HG03442 (cell line): ENCODE measurements at regions not wholly inside any gene's neighbourhood (a gene's known extent, or its start where the extent isn't known, plus 50 kb on each side); places are given as distances from the start of the nearest gene placed in this dataset.
"Not testable (repeated sequence)": the region's sequence is repeated elsewhere in the genome, so short reads cannot be mapped to it uniquely, and the experiment has no call there.

Source experiments
- ATAC-seq: cut with Tn5 transposase; IDR thresholded peaks from one replicate; pipeline ENCODE4 v1.9.1; 2021; ENCODE audit warnings: mild to moderate bottlenecking, moderate library complexity; ENCODE audit not compliant: unreplicated experiment

DNA sequence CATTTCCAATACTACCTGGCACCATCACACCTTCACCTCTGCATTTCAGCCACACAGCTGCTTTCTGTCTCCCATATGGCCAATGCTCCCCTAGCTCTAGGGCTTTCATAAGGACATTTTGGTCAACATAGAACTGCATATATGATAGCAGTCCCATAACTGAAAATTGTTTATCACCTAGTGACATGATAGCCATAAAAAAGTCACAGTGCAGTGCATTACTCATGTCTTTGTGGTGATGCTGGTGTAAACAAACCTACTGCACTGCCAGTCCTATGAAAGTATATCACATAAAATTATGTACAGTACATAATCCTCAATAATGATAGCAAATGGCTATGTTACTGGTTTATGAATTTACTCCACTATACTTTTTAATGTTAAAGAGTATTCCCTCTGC, 221.0 kb downstream of the NAF1 start:
- no peak for ATAC-seq

DNA sequence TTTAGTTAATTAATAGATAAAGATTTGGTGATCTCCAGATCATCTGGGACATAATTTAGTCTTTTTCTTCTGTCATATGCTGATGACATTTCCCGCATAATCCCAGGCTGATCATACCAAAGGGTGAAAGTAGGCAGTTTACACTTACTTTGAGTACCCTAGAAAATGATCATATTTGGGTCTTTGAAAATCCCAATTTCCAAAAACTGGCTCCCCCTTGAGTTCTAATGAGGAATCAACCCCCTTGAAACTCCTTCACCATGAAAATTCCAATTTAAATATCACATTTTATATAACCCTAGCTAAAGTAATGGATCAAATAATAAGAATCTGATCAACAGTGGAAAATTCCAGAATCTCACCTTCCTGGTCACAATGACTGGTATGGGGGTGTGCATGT, 223.4 kb downstream of the NAF1 start:
- ATAC-seq: no peak

DNA sequence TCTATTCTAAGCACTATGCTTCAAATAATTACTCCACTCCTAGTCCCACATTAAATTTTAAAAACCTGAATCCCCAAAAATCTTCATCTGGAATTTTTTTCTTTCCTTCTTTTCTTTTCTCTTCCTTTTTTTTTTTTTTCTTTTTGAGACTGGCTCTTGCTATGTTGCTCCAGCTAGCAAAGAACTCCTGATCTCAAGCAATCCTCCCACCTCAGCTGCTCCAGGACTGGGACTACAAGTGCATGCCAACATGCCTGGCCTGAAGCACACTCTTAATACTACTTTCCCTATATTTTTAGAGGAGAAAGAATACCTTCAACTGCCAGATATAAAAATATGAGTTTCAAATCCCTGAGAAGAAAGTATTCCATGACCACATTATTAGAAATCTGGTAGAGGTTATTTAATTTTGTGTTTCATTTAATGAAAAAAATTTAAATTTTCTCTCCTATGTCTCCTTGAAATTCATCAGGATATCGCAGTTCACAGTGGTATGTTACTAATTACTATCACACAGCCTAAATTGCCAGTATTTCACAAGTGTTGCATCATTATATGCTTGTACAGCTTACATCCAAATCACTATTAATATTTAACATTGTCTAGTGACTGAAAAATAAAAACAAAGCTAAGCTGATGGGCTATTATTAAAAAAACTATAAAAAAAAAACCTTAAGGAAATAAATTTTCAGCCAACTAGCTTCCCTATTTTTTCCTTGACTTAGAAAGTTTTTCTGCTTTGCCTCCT, 227.8 kb downstream of the NAF1 start:
- ATAC-seq: no peak

DNA sequence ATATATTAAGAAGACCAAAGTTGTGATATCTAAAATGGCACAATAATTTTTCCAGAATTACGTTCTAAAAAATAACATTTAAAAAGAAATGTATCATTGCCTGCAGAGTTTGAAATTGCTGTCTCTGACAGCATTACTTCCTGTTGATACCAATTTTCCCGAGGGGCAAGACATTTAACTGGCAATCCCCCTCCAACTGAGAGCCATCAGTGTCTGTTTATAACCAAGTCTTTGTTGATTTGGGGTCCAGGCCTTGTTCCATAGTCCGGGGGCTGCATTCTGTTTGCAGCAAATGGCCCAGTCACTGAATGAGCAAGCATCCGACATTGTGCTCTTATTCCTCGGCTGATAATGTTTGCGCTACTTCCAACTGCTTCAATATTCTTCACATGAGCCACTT, 231.5 kb downstream of the NAF1 start:
- no peak for ATAC-seq

DNA sequence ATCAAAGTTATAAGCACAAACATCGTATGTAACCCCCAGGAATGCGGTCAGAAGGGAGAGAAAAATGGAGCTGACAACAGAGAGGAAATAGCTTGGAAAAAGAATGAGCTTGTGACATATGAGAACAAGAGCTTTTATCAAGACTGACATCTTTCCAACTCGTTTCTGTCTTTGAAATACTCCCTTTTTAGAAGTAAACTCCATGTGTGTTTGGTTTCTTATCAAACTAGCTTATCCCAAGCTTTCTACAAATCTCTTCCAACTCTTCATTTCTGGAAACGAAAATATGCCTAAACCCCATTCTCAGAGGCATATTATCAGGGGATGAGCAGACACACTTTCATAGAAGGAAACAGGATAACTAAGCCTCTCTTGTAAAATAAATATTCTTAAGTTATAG, 235.4 kb downstream of the NAF1 start:
- ATAC-seq: no peak

DNA sequence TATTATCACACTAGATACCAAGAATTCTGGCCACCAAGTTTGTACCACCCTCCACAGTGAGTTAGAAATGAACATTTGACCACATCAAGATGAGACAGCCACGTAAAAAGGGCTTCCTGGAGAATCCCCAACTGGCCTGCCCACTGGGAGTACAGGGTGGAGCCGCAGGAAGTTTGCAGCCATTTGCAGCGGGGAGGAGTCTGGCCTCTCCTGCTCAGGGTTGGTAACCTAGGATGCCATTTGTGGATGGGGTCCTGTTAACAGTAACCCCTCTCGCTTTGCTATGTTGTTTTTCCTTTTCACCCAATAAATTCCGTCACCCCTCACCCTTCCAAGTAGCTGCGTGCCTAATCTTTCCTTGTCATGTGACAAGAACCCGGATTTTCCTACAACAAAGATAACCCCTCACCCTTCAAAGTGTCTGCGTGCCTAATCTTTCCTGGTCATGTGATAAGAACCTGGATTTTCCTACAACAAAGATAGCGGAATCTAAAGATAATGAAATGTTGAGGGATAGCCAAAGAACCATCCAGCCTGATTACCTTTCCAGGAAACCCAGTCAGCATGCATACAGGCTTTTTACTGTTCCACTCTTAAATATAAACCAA, 245.4 kb downstream of the NAF1 start:
- no peak for ATAC-seq

DNA sequence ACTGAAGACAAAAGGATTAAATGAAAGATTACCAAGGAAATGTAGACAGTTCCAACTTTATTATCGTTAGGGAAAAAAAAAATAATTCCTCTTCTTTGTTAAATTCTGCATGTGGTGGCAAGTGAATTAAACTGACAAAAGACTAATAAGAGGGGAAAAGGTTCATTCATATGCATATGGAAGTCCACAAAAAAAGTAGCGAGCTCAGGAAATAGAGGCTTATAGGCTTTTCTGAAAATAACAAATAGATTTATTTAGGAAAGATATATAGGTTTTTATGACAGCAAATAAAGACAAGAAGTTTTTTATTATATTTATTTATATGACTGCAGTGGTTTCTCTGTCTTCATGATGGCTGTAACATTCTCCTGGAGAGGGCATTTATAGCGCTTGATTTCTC, 246.0 kb downstream of the NAF1 start:
- no peak for ATAC-seq

DNA sequence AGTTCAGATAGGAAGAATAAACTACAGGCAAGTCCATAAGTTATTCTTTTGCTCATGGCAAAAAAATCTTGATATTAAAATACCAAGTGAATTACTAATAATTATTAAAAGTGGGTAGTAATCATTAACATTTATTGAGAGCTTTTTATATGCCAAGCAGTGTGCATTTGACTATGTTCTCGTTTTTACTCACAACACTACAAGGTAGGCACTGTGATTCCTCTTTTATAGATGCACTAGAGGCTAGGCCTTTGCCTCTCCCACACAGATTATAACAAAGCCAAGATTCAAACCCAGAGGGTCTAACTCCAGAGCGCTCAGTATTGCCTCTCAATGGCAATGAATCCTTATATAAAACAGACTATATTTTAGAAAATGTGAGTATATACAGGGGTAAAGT, 254.2 kb downstream of the NAF1 start:
- ATAC-seq: no peak

DNA sequence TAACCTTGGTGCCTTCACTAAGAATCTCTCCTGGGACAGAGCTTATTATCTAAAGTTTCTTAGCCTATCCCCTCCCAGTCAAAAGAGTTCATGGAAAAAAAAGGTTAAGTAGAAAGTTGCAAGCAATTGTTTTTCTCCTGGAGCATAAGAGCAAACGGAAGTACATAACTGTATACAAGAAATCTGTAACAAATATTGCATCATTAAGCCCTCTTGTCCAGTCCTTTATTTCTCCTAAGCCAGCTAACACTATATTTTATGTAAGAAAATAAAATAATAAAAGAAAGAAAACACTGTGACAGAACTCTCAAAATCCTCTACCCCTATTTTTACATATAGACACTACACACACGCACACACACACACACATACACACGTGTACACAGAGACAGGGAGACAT, 255.3 kb downstream of the NAF1 start:
- no peak for ATAC-seq

DNA sequence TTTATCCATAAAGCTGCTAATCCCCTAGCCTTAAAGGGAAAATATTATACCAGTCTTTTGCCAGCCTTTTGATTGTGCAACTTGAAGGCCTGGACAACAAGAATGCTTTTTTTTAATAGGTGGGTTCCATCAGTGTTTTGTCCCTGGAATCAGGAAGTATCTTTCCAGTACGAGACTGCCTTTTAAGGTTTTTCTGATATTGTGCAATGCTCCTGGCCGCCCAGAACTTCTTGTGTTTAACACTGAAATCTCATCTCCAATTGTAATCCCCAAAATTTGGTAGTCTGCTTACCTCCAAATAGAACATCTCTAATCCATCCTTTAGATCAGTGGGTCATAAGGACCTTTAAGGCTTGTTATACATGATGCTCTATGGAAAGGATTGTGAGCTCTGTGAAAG, 256.7 kb downstream of the NAF1 start:
- no peak for ATAC-seq

DNA sequence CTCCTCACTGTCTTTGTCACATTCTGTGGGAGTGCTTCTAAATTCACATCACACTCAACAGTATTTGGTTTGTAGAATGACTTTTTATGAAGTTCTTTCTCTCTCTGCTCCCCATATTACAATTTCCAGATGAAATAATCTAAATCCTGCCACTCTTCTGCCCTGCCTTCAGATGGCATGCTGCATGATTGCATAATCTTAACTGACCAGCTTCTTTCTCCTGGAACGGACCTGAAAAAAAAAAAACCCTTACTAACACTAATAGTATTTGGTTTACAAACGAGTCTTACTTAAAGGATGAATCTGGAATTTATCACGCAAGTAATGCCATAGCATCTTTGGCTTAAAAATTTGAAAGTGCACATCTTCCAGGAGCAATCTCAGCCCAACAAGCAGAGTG, 272.3 kb downstream of the NAF1 start:
- no peak for ATAC-seq

DNA sequence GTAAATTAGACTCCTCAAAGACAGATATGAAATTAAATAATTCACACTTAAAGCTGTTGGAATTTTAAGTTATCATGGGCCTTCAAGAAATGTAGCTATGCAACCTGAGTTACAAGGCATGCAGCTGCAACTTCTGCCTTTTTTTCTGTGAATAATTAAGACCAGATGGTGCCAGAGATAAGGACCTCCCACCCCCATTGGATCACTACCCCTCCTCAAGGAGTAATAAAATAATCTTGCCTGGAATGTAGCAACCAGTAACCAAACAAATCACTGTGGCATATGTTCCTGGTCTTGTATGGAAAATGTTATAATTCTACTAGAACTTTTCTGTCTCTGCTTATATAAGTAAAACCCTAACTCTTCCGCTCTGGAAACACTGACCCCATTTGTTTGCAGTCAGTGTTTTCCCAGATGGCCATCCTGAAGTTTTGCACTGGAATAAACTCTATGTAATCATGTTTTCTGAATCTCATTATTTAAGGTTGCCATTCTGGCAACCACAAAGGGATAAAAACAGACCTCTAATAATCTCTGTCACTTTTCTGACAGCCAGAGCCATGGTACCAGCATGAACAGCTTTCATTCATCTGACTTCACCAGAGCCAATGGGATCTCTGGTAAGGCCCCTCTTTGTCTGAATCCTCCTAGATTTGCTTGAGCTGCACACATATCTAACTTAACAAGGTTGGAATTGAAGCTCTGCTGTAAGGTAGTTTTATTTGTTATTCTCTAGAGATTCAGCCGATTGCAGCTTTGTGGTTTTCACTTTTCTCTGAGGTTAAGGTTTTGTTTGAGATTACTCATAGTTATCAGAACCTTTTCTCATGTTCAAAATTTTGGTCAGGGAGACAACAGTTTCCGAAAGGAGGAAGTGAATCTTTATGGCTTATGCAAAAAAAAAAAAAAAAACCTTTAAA, 274.6 kb downstream of the NAF1 start:
- peak; percentile 99 for ATAC-seq

DNA sequence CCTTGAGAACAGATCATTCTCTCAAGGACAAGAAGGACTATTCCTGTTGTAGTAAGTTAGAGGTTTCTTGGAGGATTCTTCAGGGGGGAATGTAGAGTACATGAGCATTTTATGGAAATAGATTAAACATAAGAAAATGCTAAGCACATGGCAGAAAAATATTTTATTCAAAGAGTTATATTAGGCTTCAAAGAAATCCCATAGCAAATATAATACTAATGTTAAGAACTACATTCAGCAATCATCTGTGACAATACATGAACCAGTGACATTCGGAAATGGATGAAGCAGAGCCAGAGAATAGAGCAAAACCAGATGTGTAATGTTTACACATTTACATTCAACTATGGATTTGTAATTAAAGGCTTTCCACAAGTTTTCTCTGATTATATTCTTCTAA, 288.6 kb downstream of the NAF1 start:
- ATAC-seq: no peak

DNA sequence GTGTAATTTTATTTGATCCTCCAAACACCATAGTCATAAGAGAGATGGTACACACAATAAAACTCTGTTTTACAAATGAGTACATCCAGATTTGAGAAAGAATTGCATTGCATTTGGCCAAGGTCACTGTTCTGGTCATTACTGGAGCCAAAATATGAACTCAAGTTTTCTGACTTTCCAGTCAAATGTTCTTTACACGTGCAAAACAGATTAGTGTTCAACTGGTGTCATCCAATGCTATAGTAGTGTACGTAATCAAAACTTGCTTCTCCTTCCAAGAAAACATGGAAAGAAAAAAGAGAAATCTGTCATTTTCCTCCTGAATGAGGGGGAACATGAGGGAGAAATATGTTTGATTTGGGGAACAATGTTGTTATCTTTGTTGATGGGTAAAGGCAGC, 291.9 kb downstream of the NAF1 start:
- no peak for ATAC-seq

DNA sequence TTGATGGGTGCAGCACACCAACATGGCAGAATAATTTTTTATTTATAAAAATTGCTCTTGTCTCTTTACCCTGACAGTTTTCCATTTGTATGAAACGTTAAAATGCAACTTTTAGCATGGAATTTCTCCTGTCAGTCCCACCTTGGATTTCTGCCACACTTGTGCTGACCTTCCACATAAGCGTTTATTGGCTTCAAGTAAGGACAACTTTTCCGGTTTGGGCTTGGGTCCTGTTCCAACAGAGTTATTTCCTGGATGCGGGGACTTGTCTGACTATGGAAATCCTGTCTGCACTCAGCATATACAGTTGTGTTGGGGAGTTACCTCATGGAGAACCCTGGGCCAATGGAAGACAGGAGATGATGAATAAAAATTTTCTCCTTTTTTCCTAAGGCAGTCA, 294.7 kb downstream of the NAF1 start:
- no peak for ATAC-seq

DNA sequence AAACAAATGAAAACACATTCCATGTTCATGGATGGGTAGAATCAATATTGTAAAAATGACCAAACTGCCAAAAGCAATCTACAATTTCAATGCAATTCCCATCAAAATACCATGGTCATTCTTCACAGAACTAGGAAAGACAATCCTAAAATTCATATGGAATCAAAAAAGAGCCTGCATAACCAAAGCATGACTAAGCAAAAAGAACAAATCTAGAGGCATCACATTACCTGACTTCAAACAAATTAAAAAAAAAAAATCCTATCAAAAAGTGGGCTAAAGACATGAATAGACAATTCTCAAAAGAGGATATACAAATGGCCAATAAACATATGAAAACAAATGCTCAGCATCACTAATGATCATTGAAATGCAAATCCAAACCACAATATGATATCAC, 297.5 kb downstream of the NAF1 start:
- no peak for ATAC-seq

DNA sequence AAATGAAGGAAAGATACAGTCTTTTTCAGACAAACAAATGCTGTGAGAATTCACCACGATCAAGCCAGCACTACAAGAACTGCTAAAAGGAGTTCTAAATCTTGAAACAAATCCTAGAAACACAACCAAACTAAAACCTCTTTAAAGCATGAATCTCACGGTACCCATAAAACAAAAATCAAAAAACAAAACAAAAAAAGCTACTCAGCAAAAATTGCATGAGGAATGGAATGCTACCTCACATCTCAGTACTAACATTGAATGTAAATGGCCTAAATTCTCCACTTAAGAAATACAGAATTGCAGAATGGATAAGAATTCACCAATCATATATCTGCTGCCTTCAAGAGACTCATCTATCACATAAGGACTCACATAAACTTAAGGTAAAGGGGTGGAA, 300.1 kb downstream of the NAF1 start:
- no peak for ATAC-seq

DNA sequence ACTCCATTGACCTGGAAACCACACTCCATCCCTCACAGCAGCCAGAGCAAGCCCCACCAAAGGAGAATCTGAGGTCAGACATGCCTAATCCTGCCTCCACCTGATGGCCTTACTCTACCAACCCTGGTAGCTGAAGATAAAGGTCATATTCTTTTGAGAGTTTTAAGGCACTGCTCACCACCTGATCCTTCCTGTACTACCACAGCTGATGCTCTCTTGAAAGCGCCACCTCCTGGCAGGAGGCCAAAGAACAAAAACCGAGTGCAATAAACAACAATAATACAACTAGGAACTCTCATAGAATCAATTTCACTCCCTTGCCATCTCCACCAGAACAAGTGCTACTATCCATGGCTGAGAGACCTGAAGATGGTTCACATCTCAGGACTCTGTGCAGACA, 301.6 kb downstream of the NAF1 start:
- no peak for ATAC-seq

DNA sequence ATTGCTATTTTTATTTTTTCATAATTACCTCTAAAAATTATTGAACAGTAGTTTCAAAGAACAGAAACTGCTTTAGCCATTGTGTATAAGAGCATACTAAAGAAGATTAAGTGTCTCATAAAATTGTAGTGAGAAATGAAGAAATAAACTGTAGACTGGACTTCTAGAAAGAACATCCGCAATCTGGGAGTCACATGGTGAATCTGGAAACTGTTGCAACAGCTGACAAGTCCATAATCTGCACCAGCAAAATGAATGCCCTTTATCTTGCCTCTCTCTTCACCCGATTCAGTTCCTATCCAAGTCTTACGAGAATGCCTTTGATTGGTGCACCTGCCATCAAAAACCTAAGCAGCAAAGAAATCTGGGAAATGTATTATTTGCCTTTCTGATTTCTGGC, 312.9 kb downstream of the NAF1 start:
- no peak for ATAC-seq

DNA sequence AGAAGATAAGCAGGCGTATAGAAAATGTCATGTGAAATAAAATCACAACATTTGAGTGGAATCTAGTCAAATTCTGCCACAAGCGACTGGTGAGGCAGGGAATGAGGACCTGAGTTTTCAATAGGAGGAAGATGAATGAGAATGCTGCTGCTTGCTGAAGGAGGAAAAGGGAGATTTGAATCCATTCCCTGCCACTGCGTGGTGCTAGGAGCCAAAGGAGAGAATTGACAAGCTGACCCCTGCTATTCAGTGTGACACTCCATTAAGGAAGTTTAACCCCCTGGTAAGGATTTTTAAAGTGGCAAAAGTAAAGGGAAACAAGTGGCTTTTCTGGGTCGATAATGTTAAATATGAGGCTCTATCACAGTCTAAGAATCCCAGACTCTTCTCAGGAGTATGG, 314.0 kb downstream of the NAF1 start:
- no peak for ATAC-seq

DNA sequence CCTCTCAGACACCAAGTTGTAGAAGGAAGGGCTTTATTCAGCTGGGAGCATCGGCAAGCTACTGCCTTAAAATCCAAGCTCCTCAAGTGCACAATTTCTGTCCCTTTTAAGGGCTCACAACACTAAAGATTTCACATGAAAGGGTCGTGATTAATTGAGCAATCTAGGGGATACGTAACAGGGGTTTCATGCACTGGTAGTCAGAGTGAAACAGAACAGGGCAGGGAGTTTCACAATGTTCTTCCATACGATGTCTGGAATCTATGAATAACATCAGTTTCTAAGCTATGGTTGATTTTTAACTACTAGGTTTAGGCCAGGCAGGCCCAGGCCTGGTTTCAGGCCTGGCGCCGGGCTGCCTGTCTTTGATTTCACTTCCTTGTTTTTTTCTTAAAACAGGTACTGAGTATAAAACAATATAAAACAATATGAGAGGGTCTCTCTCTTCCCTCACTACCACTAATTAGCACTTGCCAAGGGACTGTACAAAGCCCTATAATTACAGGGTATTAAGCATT, 315.4 kb downstream of the NAF1 start:
- not testable (repeated sequence) for ATAC-seq

DNA sequence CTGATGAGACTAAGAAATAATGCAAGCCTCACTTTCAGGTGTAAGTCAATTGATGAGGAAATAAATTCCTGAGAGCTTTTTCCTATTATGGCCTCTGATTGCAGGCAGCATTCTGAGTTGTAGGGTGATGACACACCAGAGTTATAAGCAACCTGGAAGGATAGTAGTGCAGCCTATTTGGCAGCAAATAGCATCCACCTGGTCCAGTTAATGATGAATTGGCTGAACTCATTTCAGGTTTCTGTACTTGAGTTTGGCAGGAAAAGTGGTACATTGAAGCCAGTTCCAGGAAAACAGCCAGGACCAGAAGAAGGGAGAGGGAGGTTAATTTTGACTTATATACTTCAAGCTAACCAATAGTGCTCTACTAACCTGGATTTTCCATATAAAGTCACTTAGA, 316.8 kb downstream of the NAF1 start:
- no peak for ATAC-seq
